Skin of body (tissue), 1 donor: ENCODE measurements at regions not wholly inside any gene's neighbourhood (a gene's known extent, or its start where the extent isn't known, plus 50 kb on each side); places are given as distances from the start of the nearest gene placed in this dataset.
"Not testable (repeated sequence)": the region's sequence is repeated elsewhere in the genome, so short reads cannot be mapped to it uniquely, and the experiment has no call there.

ENCODE experiments used
- DNase-seq: peaks from one replicate; lab custom pipeline; 2025; lab: John Stamatoyannopoulos, UW

DNA sequence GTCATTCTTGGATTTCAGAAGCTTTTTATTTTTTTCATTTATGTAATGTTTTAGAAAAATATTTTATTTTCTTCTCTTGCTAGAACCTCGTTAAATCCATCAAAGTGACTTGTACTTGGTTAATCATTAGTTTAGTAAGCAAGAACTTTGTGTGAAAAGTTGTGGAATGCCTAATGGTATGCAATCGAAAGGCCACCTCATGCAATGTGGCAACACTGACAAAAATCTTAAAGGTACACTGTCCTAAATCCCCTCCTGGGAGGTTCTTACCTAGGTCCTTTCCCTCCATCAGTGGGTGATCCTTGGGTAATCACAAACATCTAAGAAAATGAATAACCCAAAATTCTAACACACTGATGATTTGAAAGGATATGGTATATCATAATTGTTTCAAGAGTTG, 304.2 kb downstream of the DNAH5 start:
- DNase-seq: no peak

DNA sequence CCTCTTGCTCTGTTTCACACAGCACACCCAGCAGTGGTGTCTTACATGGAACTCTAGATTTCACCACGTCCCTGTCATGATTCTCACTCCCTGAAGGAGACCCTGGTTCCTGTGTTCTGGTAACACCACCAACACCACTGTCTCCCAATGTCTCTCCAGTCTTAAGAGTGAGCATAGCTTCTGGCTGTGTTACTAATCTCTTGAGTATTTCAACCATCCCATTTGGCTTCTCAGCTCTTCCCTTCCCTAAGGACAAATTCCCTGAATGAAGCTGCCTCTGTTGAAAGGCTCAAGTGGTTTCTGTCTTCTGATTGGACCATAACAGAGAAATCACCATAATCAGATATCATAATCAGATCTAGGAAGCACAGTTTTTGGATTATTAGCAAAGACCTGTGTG, 311.8 kb downstream of the DNAH5 start:
- DNase-seq: no peak

DNA sequence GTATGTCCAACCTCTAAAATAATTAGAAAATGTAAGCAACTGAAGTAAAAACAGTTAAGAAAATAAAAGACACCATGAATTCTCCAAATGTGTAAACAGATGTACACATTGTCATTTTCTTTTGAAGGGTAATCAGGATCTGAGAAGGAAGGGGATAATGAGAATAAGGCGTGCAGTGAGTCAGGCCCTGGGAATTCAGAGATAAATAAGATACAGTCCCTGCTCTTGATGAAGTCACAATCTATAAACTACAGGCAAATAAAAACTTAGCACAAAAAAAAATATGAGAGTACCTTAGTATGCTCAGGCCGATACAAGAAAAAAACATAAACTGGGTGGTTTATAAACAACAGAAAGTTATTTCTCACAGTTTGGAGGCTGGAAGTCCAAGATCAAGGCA, 315.3 kb downstream of the DNAH5 start:
- DNase-seq: no peak

DNA sequence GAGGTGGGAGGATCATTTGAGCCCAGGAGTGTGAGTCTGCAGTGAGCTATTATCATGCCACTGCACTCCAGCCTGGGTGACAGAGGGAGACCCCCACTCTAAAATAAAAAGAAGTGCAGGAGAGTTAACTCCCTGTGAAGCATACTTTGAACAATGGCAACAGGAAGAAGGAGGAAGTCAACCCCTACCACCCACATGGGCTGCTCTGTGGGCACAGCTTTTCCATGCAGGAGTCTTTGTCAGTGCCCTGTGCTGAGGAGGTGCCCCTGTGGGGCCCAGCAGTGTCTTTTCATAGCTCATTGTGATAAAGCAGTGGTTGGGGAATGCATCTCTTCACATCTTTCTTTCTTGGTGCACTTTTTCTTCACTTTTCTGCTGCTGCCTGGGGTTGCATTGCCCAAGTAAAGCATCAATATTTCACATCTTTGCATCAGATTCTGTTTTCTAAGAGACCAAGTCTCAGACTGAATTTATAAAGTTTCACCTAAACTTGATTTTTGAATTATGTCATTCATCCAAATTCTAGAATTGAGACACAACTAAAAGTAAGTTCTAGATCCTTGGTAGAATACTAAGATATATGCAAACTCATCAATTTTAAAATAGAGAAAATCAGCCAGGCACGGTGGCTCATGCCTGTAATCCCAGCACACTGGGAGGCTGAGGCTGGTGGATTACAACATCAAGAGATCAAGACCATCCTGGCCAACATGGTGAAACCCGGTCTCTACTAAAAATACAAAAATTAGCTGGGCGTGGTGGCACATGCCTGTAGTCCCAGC, 316.6 kb downstream of the DNAH5 start:
- no peak for DNase-seq

DNA sequence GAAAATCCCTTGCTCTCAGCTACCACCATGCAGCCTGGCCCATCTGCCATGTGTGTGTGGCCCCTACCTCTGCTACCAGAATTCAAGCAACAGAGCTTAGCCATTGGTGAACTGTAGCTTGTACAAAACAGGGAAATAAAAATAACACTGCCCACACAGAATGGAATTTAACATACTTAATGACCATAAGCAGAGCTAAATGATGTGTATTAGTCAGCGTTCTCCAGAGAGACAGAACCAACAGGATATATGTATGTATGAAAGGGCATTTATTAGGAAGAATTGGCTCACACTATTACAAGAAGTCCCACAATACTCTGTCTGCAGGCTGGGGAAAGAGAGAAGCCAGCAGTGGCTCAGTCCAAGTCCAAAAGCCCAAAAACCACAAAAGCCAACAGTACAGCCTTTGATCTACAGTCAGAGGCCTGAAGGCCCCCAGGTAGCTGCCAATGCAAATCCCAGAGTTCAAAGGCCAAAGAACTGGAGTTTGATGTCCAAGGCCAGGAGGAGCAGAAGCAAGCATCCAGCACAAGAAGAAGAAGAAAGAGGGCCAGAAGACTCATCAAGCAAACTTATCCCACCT, 318.8 kb downstream of the DNAH5 start:
- DNase-seq: no peak

DNA sequence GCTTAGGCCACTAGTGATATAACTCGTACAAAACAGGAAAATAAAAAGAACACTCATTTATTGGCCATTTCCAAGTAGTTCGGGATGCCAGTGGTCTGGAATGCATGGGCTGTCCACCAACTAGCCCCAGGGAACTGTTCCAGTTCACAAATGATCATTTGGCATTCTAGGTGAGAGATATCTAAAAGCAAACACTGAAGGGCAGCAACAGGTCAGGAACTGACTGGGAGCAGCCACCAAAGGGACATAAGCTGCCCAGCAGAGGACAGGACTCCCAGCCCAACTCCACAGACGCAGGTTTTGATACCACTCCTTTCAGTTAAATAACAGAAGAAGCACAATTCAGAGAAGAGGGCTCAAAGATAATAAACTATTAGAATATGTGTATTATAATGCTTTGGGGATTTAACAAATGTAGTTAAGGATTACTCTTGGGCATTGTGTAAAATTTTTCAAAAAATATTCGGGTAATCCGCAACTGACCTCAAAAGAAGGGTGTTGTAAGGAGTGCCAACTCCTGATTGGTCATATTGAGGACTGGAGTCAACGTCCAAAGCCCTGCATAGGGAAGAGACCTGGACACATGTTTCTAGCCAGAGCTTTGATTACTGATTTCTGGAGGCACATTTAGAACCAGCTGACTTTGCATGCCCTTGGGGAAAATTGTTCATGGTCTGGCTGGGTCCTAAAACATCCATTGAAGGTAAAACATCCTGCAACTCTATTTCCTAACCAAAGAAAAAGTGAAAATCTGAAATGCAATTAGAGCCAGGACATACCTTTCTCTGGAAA, 320.0 kb downstream of the DNAH5 start:
- no peak for DNase-seq

DNA sequence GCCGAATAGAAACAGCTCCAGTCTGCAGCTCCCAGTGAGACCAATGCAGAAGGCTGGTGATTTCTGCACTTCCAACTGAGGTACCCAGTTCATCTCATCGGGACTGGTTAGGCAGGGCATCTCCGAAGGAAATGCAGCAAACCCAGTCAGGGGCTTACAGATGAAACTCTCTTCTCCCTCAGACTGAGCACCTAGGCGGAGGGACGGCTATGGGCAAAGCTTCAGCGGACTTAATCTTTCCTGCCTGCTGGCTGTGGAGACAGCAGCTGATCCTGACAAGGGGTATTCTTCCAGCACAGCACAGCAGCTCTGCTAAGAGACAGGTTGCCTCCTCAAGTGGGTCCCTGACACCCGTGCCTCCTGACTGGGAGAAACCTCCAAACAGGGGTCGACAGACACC, 330.9 kb downstream of the DNAH5 start:
- no peak for DNase-seq

DNA sequence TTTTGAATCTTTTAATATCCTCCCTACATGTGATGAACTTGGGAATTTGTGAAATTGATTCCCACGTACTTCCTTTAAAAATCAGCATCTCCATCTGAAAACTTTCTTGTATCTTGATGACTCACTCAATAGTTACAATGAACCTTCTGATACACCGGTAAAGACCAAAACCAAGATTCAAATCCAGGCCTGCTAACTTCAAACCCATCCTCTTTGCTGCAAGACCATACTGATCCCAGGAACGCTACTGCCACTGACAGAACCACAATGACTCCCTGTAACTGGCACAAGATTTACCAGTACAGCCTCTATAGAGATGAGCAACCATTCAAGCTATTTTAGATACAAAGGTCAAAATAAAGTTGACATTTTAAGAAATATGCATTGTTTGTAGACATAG, 332.9 kb downstream of the DNAH5 start:
- no peak for DNase-seq

DNA sequence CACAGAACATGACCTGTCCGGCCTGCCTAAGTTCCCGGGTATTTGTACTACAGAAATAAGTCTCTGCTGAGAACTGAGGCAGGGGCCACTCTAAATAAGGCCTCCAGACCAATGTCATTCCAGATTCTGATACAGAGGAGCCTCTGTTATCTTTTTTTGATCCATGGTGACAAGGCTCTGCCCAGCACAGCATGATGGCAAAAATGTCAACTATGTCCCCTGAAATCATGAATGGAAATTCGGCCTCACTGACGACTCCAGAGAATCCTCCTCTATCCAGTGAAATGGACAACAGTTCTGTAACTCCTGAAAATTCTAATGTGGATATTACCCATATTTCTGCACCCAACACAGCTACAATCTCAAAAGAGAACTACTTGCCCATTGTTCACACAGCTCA, 335.0 kb downstream of the DNAH5 start:
- no peak for DNase-seq

DNA sequence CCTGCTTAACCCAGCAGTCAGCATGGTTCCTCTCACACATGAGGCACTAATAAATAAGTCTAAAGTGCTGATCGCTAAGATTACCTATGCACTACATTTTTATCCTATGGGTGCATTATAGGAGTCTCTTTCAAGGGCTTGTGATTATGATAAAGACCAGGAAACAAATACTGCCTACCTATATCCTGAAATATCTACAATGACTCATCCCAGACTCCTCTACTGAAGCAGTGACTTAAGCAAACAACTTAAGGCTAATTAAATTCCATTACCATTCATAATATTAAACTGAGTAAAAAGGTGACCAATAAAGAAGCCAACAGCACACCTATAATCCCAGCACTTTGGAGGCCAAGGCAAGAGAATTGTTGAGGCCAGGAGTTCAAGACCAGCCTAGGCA, 338.4 kb downstream of the DNAH5 start:
- DNase-seq: no peak

DNA sequence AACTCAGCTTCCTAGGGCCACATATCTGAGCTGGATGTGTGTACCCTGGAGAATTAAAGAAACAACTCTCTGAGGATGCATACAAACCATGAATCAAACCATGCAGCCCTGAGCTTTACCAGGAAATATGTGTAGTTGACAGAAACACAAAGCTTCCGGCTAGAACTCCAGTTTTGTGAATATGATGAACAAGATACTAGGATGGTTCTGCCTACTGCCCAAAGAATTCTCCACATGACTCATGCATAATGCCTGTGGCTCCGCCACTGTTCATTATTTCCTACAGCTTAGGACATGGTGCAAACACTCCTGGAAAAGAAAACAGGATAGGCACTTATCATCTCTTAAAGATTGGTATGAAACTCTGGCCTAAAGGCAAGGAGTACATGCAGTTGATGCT, 343.4 kb downstream of the DNAH5 start:
- DNase-seq: no peak

DNA sequence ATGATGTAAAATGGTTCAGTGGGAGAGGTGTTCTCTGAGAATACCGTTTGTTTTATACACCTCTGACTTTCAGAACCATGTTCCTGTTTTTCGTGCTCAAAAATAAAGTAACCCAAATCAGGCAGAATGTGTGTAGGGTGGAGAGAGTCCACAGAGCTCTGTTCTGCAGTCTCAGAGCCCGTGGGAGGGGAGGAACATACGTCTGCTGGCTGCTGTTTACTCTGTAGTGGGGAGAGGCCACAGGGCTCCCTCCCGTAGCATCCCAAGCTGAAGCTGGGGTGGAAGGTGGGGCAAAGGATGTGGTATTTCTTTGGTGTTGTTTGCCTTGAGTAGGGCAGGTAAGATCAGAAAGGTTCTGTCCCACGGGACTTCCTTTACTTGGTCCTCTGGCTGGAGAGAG, 348.5 kb downstream of the DNAH5 start:
- DNase-seq: no peak

DNA sequence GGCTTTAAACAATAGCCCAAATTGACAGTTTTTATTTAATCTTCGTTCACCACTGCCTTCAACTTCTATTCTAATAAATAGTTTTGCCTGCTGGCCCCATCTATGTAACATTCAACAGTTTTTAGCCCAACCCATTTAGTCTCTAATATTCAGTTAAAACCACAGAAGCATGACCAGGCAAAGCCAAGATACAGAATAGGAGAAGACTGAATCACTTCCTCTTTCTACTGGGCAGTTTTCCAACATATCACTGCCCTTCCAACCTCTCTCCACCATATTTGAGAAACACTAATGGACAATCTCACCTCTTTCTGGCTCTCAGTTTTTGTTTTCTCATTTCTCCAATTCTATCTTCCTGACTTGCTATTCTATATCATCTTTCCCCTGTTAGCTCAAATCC, 352.9 kb downstream of the DNAH5 start:
- no peak for DNase-seq

DNA sequence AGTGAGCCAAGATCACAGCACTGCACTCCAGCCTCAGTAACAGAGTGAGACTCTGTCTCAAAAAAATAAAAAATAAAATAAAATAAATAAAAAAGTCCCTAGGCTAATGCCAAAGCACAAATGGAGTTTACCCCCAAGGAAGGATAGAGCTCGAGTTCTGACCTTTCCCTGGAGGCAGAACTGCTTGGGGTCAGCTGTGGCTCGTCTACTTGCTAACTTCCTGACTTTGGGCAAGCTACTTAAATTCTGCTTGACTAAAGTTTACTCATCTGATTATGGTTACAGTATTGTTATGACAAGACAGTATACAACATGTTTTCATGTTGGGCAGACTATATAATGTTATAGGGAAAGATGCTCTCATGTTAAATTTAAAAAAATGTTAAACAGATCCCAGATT, 359.2 kb downstream of the DNAH5 start:
- DNase-seq: no peak

DNA sequence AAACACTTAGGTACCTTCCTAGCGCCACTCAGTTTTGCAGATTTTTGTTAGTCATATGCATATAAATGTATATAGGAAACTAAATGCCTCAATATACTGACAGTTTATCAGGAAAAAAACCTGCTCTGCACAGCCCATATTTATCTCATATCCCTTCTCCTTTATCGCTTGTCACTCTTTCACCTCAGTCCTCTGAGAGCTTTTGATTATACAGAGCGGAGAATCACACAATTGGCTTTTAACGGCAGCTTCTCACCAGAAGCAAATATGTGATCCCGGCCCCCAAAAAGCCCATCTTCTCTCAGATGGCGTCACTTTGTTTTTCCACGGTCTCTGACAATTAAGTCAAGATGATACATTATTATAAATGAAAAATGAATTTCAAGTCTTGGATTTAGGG, 362.6 kb downstream of the DNAH5 start:
- DNase-seq: no peak

DNA sequence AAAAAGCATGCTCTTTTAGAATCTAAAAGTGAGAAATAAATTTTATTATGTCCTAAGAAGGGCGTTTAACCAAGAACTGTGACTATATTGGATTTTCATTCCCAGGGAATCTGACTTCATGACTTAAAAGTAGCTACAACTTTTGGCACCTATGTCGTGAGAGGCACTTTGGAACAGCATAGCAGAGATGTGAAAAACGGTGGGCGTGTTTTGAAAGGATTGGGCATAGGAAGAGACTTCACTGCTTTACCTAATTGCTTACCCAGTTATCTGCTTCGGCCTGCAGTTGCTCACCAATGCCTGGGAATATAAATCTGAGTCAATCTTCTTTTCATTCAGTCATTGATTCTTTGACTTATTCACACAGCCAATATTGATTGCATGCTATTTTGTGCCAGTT, 363.4 kb downstream of the DNAH5 start:
- DNase-seq: no peak

DNA sequence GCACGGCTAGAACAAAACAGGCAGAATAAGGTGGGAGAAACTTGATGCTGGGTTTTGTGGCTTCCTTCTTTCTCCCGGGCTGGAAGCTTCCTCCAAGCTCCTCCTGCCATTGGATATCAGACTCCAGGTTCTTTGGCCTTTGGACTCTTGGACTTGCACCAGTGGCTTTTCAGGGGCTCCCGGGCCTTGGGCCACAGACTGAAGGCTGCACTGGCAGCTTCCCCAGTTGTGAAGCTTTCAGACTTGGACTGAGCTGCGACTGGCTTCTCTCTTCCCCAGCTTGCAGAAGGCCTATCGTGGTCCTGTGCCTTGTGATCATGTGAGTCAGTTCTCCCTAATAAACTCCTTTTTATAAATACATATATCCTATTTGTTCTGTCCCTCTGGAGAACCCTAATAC, 364.4 kb downstream of the DNAH5 start:
- no peak for DNase-seq

DNA sequence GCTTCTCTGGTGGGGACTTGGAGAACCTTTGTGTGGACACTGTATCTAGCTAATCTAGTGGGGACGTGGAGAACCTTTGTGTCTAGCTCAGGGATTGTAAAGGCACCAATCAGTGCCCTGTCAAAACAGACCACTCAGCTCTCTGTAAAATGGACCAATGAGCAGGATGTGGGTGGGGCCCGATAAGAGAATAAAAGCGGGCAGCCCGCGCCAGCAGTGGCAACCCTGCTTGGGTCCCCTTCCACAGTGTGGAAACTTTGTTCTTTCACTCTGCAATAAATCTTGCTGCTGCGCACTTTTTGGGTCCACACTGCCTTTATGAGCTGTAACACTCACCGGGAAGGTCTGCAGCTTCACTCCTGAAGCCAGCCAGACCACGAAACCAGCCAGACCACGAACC, 365.4 kb downstream of the DNAH5 start:
- not testable (repeated sequence) for DNase-seq

DNA sequence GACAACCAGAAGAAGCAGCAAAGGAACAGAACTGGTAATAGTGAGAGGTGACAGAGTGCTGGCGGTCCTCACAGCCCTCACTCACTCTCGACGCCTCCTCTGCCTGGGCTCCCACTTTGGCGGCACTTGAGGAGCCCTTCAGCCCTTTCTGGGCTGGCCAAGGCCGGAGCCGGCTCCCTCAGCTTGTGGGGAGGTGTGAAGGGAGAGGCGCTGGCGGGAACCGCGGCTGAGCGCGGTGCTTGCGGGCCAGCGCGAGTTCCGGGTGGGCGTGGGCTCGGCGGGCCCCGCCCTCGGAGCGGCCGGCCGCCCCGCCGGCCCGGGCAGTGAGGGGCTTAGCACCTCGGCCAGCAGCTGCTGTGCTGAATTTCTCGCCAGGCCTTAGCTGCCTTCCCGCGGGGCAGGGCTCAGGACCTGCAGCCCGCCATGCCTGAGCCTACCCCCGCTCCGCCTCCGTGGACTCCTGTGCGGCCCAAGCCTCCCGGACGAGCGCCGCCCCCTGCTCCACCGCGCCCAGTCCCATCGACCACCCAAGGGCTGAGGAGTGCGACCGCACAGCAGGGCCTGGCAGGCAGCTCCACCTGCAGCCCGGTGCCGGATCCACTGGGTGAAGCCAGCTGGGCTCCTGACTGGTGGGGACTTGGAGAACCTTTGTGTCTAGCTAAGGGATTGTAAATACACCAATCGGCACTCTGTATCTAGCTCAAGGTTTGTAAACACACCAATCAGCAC, 366.0 kb downstream of the DNAH5 start:
- DNase-seq: not testable (repeated sequence)

DNA sequence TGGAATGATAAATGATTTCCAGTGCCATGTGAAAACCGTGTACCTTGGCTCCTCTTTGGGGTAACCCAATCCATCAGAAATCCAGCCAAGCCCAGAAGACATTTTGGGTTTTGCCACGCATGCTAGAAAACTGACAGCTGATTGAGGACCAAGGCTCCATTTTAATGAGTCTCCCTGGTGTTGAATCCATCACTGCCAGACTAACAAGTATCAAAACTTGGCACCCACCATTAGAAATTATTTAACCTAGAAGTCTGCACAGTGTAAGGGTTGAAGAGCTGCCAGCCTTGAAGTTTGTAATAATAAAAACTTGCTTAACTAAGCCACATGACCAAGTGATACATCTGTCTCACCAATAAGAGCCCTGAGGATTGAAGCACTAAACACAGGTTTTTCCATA, 369.9 kb downstream of the DNAH5 start:
- no peak for DNase-seq

DNA sequence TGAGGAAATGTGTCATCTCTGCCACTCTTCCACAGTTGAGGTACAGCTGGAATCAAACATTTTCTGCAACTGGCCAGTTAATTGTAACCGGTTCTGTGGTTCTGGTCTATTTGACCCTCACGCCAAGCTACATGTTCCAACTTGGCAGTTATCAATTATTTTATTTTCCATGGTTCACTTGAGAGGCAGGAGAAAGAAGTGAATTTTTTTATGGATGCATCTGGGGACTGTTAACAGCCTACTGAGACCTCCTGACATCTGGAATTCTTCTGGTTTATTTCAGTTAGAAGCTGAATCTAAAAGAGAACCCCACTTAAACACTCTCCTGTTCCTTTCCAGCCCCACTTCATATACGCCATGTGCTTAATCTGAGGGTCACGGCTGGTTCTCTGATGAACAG, 372.3 kb downstream of the DNAH5 start:
- no peak for DNase-seq

DNA sequence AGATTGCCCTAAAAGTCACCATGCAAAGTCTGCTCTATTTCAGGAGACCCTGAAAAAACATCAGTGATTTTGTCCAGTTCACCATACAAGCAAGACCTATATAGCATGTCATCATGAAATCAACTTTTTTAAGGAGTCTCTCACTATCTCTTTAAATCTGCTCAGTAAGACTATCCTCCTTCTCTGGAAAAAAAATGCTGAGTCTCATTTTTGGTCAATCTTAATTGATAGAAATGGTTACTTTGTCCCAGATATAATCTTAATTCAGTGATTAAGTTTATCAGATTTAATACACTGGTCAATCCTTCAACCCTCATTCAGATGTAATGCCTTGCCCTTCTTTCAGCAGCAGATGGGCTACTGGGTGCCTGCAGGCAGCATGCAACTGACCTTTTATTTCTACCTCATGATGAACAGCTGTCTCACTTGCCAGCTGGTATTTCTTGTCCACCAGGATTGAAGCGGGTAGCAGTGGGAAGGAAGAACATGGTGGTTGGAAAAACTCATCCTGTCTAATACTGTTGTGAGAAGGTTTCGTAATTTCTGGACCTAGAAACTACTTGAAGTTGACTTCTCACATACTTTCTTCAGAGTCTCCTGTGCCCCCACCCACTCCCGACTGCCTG, 375.3 kb downstream of the DNAH5 start:
- no peak for DNase-seq
